Keratinocyte (primary cell): ENCODE measurements at regions not wholly inside any gene's neighbourhood (a gene's known extent, or its start where the extent isn't known, plus 50 kb on each side); places are given as distances from the start of the nearest gene placed in this dataset.

Experiments
- CTCF ChIP-seq, 3 experiments: IDR thresholded peaks in 1 of 3; conservative IDR thresholded peaks in 1 of 3; optimal IDR thresholded peaks in 1 of 3; 2 replicates in 2 of 3; 3 replicates in 1 of 3; pipeline versions ENCODE3 to v1.5.1; 2011; ENCODE audit warnings: low read length in 3 of 3, mild to moderate bottlenecking in 3 of 3, moderate library complexity in 2 of 3, control low read depth in 1 of 3, inconsistent platforms in 1 of 3; ENCODE audit not compliant: insufficient read depth in 2 of 3; ENCODE audit errors: extremely low read depth in 1 of 3
- EZH2 ChIP-seq: IDR thresholded peaks from one replicate; pipeline ENCODE4 v1.6.1; 2012; ENCODE audit warnings: inconsistent platforms, mild to moderate bottlenecking, low read length, moderate library complexity

GRCh38 chr10:91707236-91707635, 74.4 kb upstream of the PPP1R3C start:
- TF ChIP-seq CTCF (optimal IDR thresholded peaks at IDR 0.05 in 1 of 3, IDR thresholded peaks at IDR 0.05 in 1 of 3, conservative IDR thresholded peaks at IDR 0.05 in 1 of 3; ENCODE audit: extremely low read depth in 1 of 3, insufficient read depth in 2 of 3, low read length in 3 of 3): no peak
- no peak for TF ChIP-seq EZH2
